ENCODE measurements at regions not wholly inside any gene's neighbourhood (a gene's known extent, or its start where the extent isn't known, plus 50 kb on each side); places are given as distances from the start of the nearest gene placed in this dataset.

GRCh38 chr5:86869268-86869667 is 251.5 kb downstream of the COX7C start:
- Histone ChIP-seq H3K4me3 (ENCODE audit: low read depth, low read length) (no peak overlapping the region), H3K4me1 (no peaks in the 10 kb centered on the region), H3K36me3 (no peaks in the 10 kb centered on the region), H3K9me3 (no peaks in the 10 kb centered on the region), H3K27me3 (no peaks in the 10 kb centered on the region)
- no peak for DNase-seq
- no peak for TF ChIP-seq CTCF (IDR thresholded peaks at IDR 0.05; ENCODE audit: low read depth, low read length)

DNA sequence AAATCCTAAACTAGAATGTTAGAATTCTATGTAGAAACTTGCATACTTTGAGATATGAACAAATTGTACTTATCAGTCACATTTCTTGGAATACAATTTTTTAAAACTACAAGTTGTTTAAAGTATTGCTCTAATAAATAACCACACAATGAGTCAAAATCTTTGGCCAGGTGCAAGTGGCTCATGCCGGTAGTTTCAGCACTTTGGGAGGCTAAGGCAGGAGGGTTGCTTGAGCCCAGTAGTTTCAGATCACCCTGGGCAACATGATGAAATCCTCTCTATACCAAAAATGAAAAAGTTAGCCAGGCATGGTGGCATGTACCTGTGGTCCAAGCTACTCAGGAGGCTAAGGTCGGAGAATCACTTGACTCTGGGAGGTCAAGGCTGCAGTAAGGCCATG is 257.8 kb downstream of the COX7C start:
- no peaks in the 10 kb centered on the region for H3K9me3 ChIP-seq
- H3K27me3 ChIP-seq, result no peaks in the 10 kb centered on the region
- H3K4me1 ChIP-seq, result no peaks in the 10 kb centered on the region
- no peak for DNase-seq
- TF ChIP-seq CTCF (IDR thresholded peaks at IDR 0.05; ENCODE audit: low read depth, low read length), result no peak
- H3K36me3 ChIP-seq, result no peaks in the 10 kb centered on the region
- no peak overlapping the region for H3K4me3 ChIP-seq (ENCODE audit: low read depth, low read length)

GRCh38 chr5:86878250-86878649 is 260.5 kb downstream of the COX7C start:
- no peak for DNase-seq
- no peak overlapping the region for H3K4me3 ChIP-seq (ENCODE audit: low read depth, low read length)
- H3K36me3 ChIP-seq, result no peaks in the 10 kb centered on the region
- no peaks in the 10 kb centered on the region for H3K9me3 ChIP-seq
- H3K4me1 ChIP-seq, result no peaks in the 10 kb centered on the region
- TF ChIP-seq CTCF (IDR thresholded peaks at IDR 0.05; ENCODE audit: low read depth, low read length), result no peak
- no peaks in the 10 kb centered on the region for H3K27me3 ChIP-seq

- Histone ChIP-seq H3K36me3 (no peaks in the 10 kb centered on the region), H3K4me3 (ENCODE audit: low read depth, low read length) (no peak overlapping the region), H3K4me1 (no peaks in the 10 kb centered on the region), H3K27me3 (no peaks in the 10 kb centered on the region), H3K9me3 (no peaks in the 10 kb centered on the region)
- DNase-seq, result no peak
- TF ChIP-seq CTCF (IDR thresholded peaks at IDR 0.05; ENCODE audit: low read depth, low read length), result no peak
Measured at GRCh38 chr5:86879086-86879485, 261.3 kb downstream of the COX7C start.

- H3K9me3 ChIP-seq, result no peaks in the 10 kb centered on the region
- no peak overlapping the region for H3K4me3 ChIP-seq (ENCODE audit: low read depth, low read length)
- DNase-seq, result no peak
- no peaks in the 10 kb centered on the region for H3K4me1 ChIP-seq
- TF ChIP-seq CTCF (IDR thresholded peaks at IDR 0.05; ENCODE audit: low read depth, low read length), result no peak
- no peaks in the 10 kb centered on the region for H3K27me3 ChIP-seq
- no peaks in the 10 kb centered on the region for H3K36me3 ChIP-seq
Measured at GRCh38 chr5:86880344-86880743, 262.6 kb downstream of the COX7C start.

- Histone ChIP-seq H3K27me3 (no peaks in the 10 kb centered on the region), H3K9me3 (no peaks in the 10 kb centered on the region), H3K4me3 (ENCODE audit: low read depth, low read length) (no peak overlapping the region), H3K4me1 (no peaks in the 10 kb centered on the region), H3K36me3 (no peaks in the 10 kb centered on the region)
- DNase-seq, result peak; percentile 43
- TF ChIP-seq CTCF (IDR thresholded peaks at IDR 0.05; ENCODE audit: low read depth, low read length), result peak; percentile 82
Measured at GRCh38 chr5:86880785-86881492, 263.2 kb downstream of the COX7C start.
